ENCODE measurements at regions not wholly inside any gene's neighbourhood (a gene's known extent, or its start where the extent isn't known, plus 50 kb on each side); places are given as distances from the start of the nearest gene placed in this dataset.

GRCh38 chr6:165749163-165749562, 86.1 kb upstream of the PDE10A start:
- TF ChIP-seq CTCF (IDR thresholded peaks at IDR 0.05): no peak
- no peak for DNase-seq (ENCODE audit: low spot score)
- no peak for ATAC-seq (ENCODE audit: low FRiP score)

- ATAC-seq (ENCODE audit: low FRiP score) (no peak), DNase-seq (ENCODE audit: low spot score) (no peak)
Observed at GRCh38 chr6:165748390-165748789, 85.3 kb upstream of the PDE10A start.

GRCh38 chr6:165747963-165748362, 84.9 kb upstream of the PDE10A start:
- no peak for TF ChIP-seq CTCF (IDR thresholded peaks at IDR 0.05)
- DNase-seq (ENCODE audit: low spot score) (no peak), ATAC-seq (ENCODE audit: low FRiP score) (no peak)

More at GRCh38 chr6:165748390-165748789, 85.3 kb upstream of the PDE10A start:
- TF ChIP-seq CTCF (IDR thresholded peaks at IDR 0.05): no peak

- no peak for ATAC-seq (ENCODE audit: low FRiP score)
- no peak for DNase-seq (ENCODE audit: low spot score)
- TF ChIP-seq CTCF (IDR thresholded peaks at IDR 0.05): no peak
Observed at GRCh38 chr6:165746331-165746730, 83.3 kb upstream of the PDE10A start.

- no peak for TF ChIP-seq CTCF (IDR thresholded peaks at IDR 0.05)
- DNase-seq (ENCODE audit: low spot score) (no peak), ATAC-seq (ENCODE audit: low FRiP score) (no peak)
Observed at GRCh38 chr6:165745492-165745891, 82.5 kb upstream of the PDE10A start.

- no peak for ATAC-seq (ENCODE audit: low FRiP score)
- no peak for TF ChIP-seq CTCF (IDR thresholded peaks at IDR 0.05)
- no peak for DNase-seq (ENCODE audit: low spot score)
Observed at GRCh38 chr6:165744555-165745228, 81.7 kb upstream of the PDE10A start.

GRCh38 chr6:165743366-165743898, 80.4 kb upstream of the PDE10A start:
- no peak for ATAC-seq (ENCODE audit: low FRiP score)
- no peak for TF ChIP-seq CTCF (IDR thresholded peaks at IDR 0.05)
- no peak for DNase-seq (ENCODE audit: low spot score)

All from omental fat pad (tissue), 3 donors.